ENCODE measurements at regions not wholly inside any gene's neighbourhood (a gene's known extent, or its start where the extent isn't known, plus 50 kb on each side); places are given as distances from the start of the nearest gene placed in this dataset.

DNA sequence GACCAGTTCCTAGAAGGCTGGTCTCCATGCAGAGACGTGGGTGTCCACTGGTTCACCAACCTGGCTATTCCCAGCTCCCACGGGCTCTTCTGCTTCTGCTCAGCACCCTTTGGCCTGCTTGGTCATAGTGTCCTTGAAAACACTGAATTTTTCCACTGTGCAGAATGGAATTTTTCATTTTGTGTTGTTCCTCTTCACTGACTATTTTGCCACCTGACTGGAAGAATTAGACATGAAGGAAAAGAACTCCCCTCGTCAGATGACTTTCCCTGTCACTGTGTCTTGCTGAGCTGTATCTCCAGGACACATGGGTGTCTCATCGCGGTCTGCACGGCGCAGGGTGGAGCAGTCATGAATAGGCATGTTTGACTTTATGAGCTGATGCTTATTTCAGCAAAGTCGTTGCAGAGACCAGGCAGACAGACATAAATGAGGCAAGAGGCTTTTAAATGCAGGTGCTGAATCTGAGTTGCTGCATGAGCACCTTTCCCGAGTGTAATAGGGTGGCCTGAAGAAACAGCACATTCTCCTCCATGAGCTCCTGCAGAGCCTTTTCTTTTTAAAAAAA, 50.2 kb upstream of the SEMA4D start:
- TF ChIP-seq, protein P1, sequence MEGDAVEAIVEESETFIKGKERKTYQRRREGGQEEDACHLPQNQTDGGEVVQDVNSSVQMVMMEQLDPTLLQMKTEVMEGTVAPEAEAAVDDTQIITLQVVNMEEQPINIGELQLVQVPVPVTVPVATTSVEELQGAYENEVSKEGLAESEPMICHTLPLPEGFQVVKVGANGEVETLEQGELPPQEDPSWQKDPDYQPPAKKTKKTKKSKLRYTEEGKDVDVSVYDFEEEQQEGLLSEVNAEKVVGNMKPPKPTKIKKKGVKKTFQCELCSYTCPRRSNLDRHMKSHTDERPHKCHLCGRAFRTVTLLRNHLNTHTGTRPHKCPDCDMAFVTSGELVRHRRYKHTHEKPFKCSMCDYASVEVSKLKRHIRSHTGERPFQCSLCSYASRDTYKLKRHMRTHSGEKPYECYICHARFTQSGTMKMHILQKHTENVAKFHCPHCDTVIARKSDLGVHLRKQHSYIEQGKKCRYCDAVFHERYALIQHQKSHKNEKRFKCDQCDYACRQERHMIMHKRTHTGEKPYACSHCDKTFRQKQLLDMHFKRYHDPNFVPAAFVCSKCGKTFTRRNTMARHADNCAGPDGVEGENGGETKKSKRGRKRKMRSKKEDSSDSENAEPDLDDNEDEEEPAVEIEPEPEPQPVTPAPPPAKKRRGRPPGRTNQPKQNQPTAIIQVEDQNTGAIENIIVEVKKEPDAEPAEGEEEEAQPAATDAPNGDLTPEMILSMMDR (IDR thresholded peaks at IDR 0.05), result no peak
- TF ChIP-seq POLR2A (IDR thresholded peaks at IDR 0.05), result no peak

Data from upper lobe of left lung (tissue), 4 donors.